Body of pancreas (tissue), 4 donors: ENCODE measurements at regions not wholly inside any gene's neighbourhood (a gene's known extent, or its start where the extent isn't known, plus 50 kb on each side); places are given as distances from the start of the nearest gene placed in this dataset.

ENCODE experiments used
- ATAC-seq: fragments of 150-250 bp; one replicate; pipeline ENCODE4 v1.9.1; 2016
- DNase-seq, 4 donors: peaks; one replicate each; pipeline ENCODE4 v3.0.0-alpha.2; 2019
- H3K27ac ChIP-seq, 4 donors: fragments of 200-600 bp; sonication (generic); 1 replicate in 3 of 4; 2 replicates in 1 of 4; pipeline versions ENCODE4 v1.5.1 to v1.6.1; 2016 to 2019; ENCODE audit warnings: mild to moderate bottlenecking in 1 of 4, mixed read lengths in 1 of 4, moderate library complexity in 1 of 4
- H3K27me3 ChIP-seq, 2 donors: fragments of 200-600 bp; sonication (generic); one replicate each; pipeline ENCODE4 v1.6.0; 2016; ENCODE audit warnings: mild to moderate bottlenecking in 1 of 2
- H3K36me3 ChIP-seq, 2 donors: fragments of 200-600 bp; sonication (generic); replicated peaks in 1 of 2; 2 replicates each; pipeline ENCODE4 v1.5.1; 2016; ENCODE audit warnings: low read depth in 2 of 2; ENCODE audit not compliant: insufficient read depth in 1 of 2
- H3K4me1 ChIP-seq: fragments of 200-600 bp; sonication (generic); one replicate; pipeline ENCODE4 v1.6.0; 2016
- H3K4me3 ChIP-seq, 2 donors: fragments of 200-600 bp; sonication (generic); 1 replicate in 1 of 2; 2 replicates in 1 of 2; pipeline ENCODE4 v1.5.1; 2016 to 2019
- H3K9me3 ChIP-seq, 3 donors: fragments of 200-600 bp; sonication (generic); 1 replicate in 2 of 3; 2 replicates in 1 of 3; pipeline ENCODE4 v1.5.1; 2016
- POLR2A ChIP-seq, 3 donors: fragments of 450-650 bp; IDR thresholded peaks; one replicate each; pipeline ENCODE4 v1.6.1; 2016; ENCODE audit warnings: antibody characterized with exemption in 3 of 3, mild to moderate bottlenecking in 2 of 3
- WGBS, 2 donors: methylation state at CpG; one replicate each; pipeline ENCODE4 v1.1.5; 2017; 5-methylcytosine and 5-hydroxymethylcytosine counted together
- intact Hi-C: fragments of 100-400 bp; cut with DNase I; formaldehyde crosslinking; loops from one replicate; pipeline ENCODE4 v1.15.1; 2023
- TF ChIP-seq, protein P1 (sequence below), 7 experiments: fragments of 450-650 bp in 4 of 7; fragments of 200-600 bp in 3 of 7; sonication (generic) in 3 of 7; IDR thresholded peaks; one replicate each; pipeline ENCODE4 v1.5.1; 2016 to 2019; ENCODE audit warnings: antibody characterized with exemption in 7 of 7

- DNase-seq = no peak
- Histone ChIP-seq H3K4me1 (no peaks in the 10 kb centered on the region), H3K27ac (no peak overlapping the region), H3K4me3 (no peak overlapping the region), H3K27me3 (no peaks in the 10 kb centered on the region), H3K36me3 (no peaks in the 10 kb centered on the region), H3K9me3 (no peaks in the 10 kb centered on the region)
- TF ChIP-seq POLR2A (IDR thresholded peaks at IDR 0.05) = no peak
- TF ChIP-seq, protein P1, sequence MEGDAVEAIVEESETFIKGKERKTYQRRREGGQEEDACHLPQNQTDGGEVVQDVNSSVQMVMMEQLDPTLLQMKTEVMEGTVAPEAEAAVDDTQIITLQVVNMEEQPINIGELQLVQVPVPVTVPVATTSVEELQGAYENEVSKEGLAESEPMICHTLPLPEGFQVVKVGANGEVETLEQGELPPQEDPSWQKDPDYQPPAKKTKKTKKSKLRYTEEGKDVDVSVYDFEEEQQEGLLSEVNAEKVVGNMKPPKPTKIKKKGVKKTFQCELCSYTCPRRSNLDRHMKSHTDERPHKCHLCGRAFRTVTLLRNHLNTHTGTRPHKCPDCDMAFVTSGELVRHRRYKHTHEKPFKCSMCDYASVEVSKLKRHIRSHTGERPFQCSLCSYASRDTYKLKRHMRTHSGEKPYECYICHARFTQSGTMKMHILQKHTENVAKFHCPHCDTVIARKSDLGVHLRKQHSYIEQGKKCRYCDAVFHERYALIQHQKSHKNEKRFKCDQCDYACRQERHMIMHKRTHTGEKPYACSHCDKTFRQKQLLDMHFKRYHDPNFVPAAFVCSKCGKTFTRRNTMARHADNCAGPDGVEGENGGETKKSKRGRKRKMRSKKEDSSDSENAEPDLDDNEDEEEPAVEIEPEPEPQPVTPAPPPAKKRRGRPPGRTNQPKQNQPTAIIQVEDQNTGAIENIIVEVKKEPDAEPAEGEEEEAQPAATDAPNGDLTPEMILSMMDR (IDR thresholded peaks at IDR 0.05) = no peak
- no peak for ATAC-seq
- intact Hi-C loops = no loop called here
- WGBS, 2 donors = 27 to 30% methylated on average over 11 of the region's 11 CpGs
Measured at GRCh38 chr1:29490204-29490934, 254.0 kb downstream of the PTPRU start.

GRCh38 chr1:29489471-29489870, 253.1 kb downstream of the PTPRU start:
- intact Hi-C loops = no loop called here
- no peaks in the 10 kb centered on the region for H3K27me3 ChIP-seq
- TF ChIP-seq, protein P1 (IDR thresholded peaks at IDR 0.05) = no peak
- TF ChIP-seq POLR2A (IDR thresholded peaks at IDR 0.05) = no peak
- DNase-seq = no peak
- no peaks in the 10 kb centered on the region for H3K9me3 ChIP-seq
- no peak for ATAC-seq
- H3K4me1 ChIP-seq = no peaks in the 10 kb centered on the region
- no peak overlapping the region for H3K27ac ChIP-seq
- H3K36me3 ChIP-seq = no peaks in the 10 kb centered on the region
- H3K4me3 ChIP-seq = no peak overlapping the region
- WGBS, 2 donors = 84 to 89% methylated on average over 5 of the region's 5 CpGs

DNA sequence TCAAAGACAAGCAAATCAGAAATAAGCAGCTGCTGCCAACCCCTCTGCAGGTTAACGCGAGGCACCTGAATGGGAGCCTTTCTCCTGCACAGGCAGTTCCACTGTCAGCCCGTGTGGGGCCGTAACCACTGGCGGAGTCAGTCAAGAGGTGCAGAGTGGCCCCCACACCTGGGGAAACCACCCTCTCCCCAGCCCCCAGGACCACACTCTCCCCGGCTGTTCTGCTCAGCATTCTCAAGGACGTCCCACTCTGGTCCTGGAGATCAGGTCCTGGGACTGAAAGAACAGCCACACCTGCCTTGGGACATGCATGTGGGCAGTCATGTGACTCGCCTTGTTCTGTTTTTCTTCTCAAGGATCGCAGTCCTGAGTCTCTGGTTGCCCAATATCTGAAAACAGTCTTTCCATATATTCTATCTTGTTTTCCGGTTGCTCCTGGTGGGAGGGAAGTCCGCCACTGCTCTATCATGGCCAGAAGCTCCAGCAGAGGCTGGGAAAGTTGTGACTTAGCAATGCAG, 252.5 kb downstream of the PTPRU start:
- WGBS, 2 donors = 46 to 59% methylated on average over 11 of the region's 11 CpGs
- H3K4me1 ChIP-seq = no peaks in the 10 kb centered on the region
- H3K36me3 ChIP-seq = no peaks in the 10 kb centered on the region
- no peak overlapping the region for H3K27ac ChIP-seq
- ATAC-seq = no peak
- H3K9me3 ChIP-seq = no peaks in the 10 kb centered on the region
- no peak overlapping the region for H3K4me3 ChIP-seq
- H3K27me3 ChIP-seq = no peaks in the 10 kb centered on the region
- TF ChIP-seq, protein P1 (IDR thresholded peaks at IDR 0.05) = no peak
- DNase-seq = no peak
- intact Hi-C loops = no loop called here

DNA sequence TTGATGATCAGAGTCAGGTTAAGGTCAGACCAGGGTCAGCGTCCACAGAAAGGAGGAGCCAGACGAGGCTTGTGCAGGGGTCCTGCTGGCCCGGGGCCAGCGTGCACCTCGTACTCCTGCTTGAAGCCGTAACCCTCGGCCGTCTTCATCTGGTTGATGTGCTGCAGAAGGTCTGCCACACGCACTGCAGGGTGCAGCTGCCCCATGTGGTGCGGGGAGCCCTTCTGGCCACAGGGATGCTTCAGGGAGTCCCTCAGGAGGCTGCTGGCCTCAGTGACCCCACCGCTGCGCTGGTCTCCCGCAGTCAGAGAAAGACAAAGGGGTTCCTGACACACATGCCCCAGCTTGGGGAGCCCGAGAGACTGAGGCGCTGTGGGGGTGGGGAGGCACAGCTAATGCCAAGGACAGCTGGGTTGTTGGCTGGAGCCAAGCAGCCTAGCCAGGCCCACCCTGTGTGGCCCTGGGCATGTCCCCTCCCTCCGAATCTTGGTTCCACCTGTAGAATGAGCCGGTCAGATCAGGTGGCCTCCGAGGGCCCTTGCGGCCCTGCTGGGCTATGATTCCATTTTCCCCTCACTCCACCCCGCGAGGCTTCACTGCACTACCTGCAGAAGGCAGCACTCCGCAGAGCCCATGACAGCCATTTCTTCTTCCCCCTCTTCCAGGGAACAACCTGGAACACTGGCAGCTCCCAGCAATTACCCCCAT, 251.9 kb downstream of the PTPRU start:
- 81 to 83% methylated on average over 16 to 22 of the region's 22 CpGs for WGBS, 2 donors
- H3K4me3 ChIP-seq = no peak overlapping the region
- H3K9me3 ChIP-seq = no peaks in the 10 kb centered on the region
- no peak for TF ChIP-seq POLR2A (IDR thresholded peaks at IDR 0.05)
- TF ChIP-seq, protein P1 (IDR thresholded peaks at IDR 0.05) = no peak
- intact Hi-C loops = no loop called here
- ATAC-seq (no peak), DNase-seq (no peak)
- no peak overlapping the region for H3K27ac ChIP-seq
- no peaks in the 10 kb centered on the region for H3K4me1 ChIP-seq
- H3K27me3 ChIP-seq = no peaks in the 10 kb centered on the region
- no peaks in the 10 kb centered on the region for H3K36me3 ChIP-seq
